Naive thymus-derived CD8-positive, alpha-beta T cell (primary cell): ENCODE measurements at regions not wholly inside any gene's neighbourhood (a gene's known extent, or its start where the extent isn't known, plus 50 kb on each side); places are given as distances from the start of the nearest gene placed in this dataset.

Experiments used
- ATAC-seq, 2 donors: fragments of 150-1000 bp; cut with Tn5 transposase in 1 of 2; sonication (Bioruptor Pico), chemical (Tn5 transposase) in 1 of 2; 1 replicate in 1 of 2; 2 replicates in 1 of 2; pipeline ENCODE4 v1.10.0; 2021; ENCODE audit warnings: mild to moderate bottlenecking in 2 of 2, moderate library complexity in 2 of 2
- POLR2A ChIA-PET: fragments of 350-600 bp; sonication (Branson Sonifier 250); formaldehyde crosslinking; loops from one replicate; lab custom pipeline; 2021; ENCODE audit warnings: antibody characterized with exemption; lab: Charles Lee
- DNase-seq, 10 donors: peaks; one replicate each; pipeline versions ENCODE4 v3.0.0 to v3.0.0-alpha.2; 2020 to 2022
- H3K27ac Mint-ChIP-seq, 10 donors: one replicate each; pipeline ENCODE4 v1.8.0; 2020 to 2022; ENCODE audit warnings: mild to moderate bottlenecking in 10 of 10, mixed read lengths in 10 of 10, moderate library complexity in 4 of 10, inconsistent platforms in 1 of 10
- H3K27me3 Mint-ChIP-seq, 5 donors: one replicate each; pipeline ENCODE4 v1.8.0; 2021 to 2022; ENCODE audit warnings: mixed read lengths in 5 of 5
- H3K36me3 Mint-ChIP-seq, 3 donors: one replicate each; pipeline ENCODE4 v1.8.0; 2020 to 2022; ENCODE audit warnings: mixed read lengths in 3 of 3, mild to moderate bottlenecking in 2 of 3, inconsistent platforms in 1 of 3
- H3K4me1 Mint-ChIP-seq, 4 donors: one replicate each; pipeline ENCODE4 v1.8.0; 2021 to 2022; ENCODE audit warnings: mixed read lengths in 4 of 4
- H3K4me3 Mint-ChIP-seq, 10 donors: one replicate each; pipeline ENCODE4 v1.8.0; 2020 to 2022; ENCODE audit warnings: mild to moderate bottlenecking in 10 of 10, mixed read lengths in 10 of 10, moderate library complexity in 6 of 10, inconsistent platforms in 1 of 10
- H3K9me3 Mint-ChIP-seq, 9 donors: one replicate each; pipeline ENCODE4 v1.8.0; 2020 to 2022; ENCODE audit warnings: mixed read lengths in 9 of 9, mild to moderate bottlenecking in 3 of 9, inconsistent platforms in 1 of 9, moderate library complexity in 1 of 9

- no peaks in the 10 kb centered on the region for H3K27me3 Mint-ChIP-seq
- POLR2A ChIA-PET, result interaction anchor here (0.5 to 5.7 kb wide), 27 partner anchors 9 to 1009 kb away, joined by 3 to 57 read pairs (median 5); partner anchors contain the start of gene STK17B
- peaks cover 0 to 2% (median 0%) of the 10 kb centered on the region in 3 donors for H3K36me3 Mint-ChIP-seq
These were observed 68.5 kb upstream of the STK17B start for GRCh38 chr2:196239622-196240587.

DNA sequence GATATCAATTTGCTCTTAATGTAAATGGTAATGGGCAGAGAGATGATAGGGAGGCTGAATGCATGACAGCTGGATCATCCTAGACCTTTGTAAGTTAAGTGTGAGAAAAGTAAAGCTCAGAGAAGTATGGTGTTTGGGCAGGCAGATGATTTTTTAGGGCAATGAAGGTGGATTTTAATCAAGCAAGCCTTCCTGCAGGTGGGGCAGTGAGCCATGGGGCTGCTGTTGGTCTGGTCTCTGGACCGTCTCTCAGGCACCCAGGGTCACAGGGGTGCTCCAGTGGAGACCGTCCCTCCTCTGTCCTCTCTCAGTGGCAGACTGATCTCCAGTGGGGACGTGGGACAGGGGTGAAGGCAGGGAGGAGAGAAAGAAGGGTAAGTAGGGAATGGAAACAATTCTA lies 69.8 kb upstream of the STK17B start:
- no peak for ATAC-seq
- H3K36me3 Mint-ChIP-seq, result peaks cover 0 to 2% (median 0%) of the 10 kb centered on the region in 3 donors
- H3K9me3 Mint-ChIP-seq, result no peaks in the 10 kb centered on the region
- peak overlapping the region; percentile 89 to 99 (median 97) for H3K27ac Mint-ChIP-seq
- peaks cover 44 to 89% (median 86%) of the 10 kb centered on the region in 4 donors for H3K4me1 Mint-ChIP-seq
- DNase-seq, result no peak
- POLR2A ChIA-PET, result interaction anchor here (0.7 to 5.7 kb wide), 14 partner anchors 13 to 74 kb away, joined by 3 to 57 read pairs (median 6); partner anchors contain the start of gene STK17B
- H3K4me3 Mint-ChIP-seq, result peak overlapping the region; percentile 16 to 76 (median 50)
- no peaks in the 10 kb centered on the region for H3K27me3 Mint-ChIP-seq

More at GRCh38 chr2:196239622-196240587, 68.5 kb upstream of the STK17B start:
- H3K4me1 Mint-ChIP-seq, result peaks cover 36 to 88% (median 78%) of the 10 kb centered on the region in 4 donors
- peak; percentile 79 to 88 for ATAC-seq
- peak; percentile 36 to 92 (median 82) for DNase-seq
- H3K27ac Mint-ChIP-seq, result peak overlapping the region; percentile 90 to 99 (median 97)
- no peaks in the 10 kb centered on the region for H3K9me3 Mint-ChIP-seq
- peak overlapping the region; percentile 60 to 89 (median 76) for H3K4me3 Mint-ChIP-seq

DNA sequence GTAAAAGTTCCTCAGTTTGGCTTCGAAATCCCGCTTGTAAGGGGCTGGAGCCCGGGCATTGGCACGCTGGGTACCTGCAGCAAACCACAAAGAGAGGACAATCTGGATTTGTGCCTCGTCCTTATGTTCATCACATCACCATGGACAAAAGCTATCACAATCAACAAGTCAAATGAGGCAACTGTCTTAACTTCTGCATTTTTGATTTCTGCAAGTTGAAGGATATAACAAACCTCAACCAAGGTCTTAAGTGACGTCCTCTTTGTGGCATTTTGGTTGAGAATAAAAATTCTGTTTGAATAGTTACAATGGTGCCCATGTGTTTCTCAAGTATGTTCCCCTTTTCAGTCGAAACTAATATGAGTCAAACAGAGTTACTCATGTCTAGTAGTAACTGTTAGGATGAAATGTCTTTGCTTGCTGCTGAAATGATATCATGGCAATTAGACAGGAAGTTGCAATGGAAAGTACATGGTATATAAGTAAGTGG lies 70.8 kb upstream of the STK17B start:
- H3K27ac Mint-ChIP-seq, result peak overlapping the region; percentile 93 to 99 (median 98)
- peaks cover 0 to 2% (median 0%) of the 10 kb centered on the region in 3 donors for H3K36me3 Mint-ChIP-seq
- peak in 4 of 10 donors; percentile 51 to 80 (median 66) for DNase-seq
- H3K4me3 Mint-ChIP-seq, result peak overlapping the region in 9 of 10 donors; percentile 31 to 82 (median 76)
- no peaks in the 10 kb centered on the region for H3K27me3 Mint-ChIP-seq
- no peaks in the 10 kb centered on the region for H3K9me3 Mint-ChIP-seq
- POLR2A ChIA-PET, result interaction anchor here (0.6 to 5.7 kb wide), 14 partner anchors 14 to 90 kb away, joined by 3 to 57 read pairs (median 5); partner anchors contain the start of gene STK17B
- ATAC-seq, result peak; percentile 72 to 76
- H3K4me1 Mint-ChIP-seq, result peaks cover 42 to 84% (median 77%) of the 10 kb centered on the region in 4 donors

DNA sequence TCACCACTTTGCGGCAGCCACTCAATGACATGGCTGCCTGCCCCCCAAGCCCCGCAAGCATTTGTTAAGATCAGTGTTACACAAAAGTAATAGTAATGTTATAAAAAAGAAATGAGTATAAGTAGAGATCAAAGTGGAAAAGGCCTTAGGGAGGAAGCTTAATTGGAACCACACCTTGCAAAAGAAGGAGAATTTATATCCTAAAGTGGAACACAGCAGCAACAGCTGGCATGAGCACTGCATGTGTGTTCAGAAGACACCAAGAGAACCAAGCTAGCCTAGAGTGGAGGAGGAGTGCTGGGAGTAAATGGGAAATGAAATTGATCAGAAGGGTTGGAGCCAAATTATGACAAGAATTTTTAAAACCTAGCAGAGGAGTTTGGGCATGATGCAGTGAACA lies 73.1 kb upstream of the STK17B start:
- no peak overlapping the region for H3K4me3 Mint-ChIP-seq
- H3K27me3 Mint-ChIP-seq, result no peaks in the 10 kb centered on the region
- ATAC-seq (no peak), DNase-seq (no peak)
- H3K9me3 Mint-ChIP-seq, result no peaks in the 10 kb centered on the region
- POLR2A ChIA-PET, result interaction anchor here (0.9 to 1.1 kb wide), 2 partner anchors 10 to 73 kb away, joined by 3 to 5 read pairs; partner anchors contain the start of gene STK17B
- no peaks in the 10 kb centered on the region for H3K36me3 Mint-ChIP-seq
- H3K4me1 Mint-ChIP-seq, result peaks cover 42 to 84% (median 75%) of the 10 kb centered on the region in 4 donors
- H3K27ac Mint-ChIP-seq, result peak overlapping the region in 7 of 10 donors; percentile 0 to 39 (median 18)

- no peak for ATAC-seq
- POLR2A ChIA-PET, result interaction anchor here (1.0 to 1.1 kb wide), 2 partner anchors 10 to 11 kb away, joined by 4 to 5 read pairs; no protein-coding TSS in a partner anchor
- H3K27ac Mint-ChIP-seq, result peak overlapping the region in 4 of 10 donors; percentile 0 to 39 (median 10)
- no peaks in the 10 kb centered on the region for H3K36me3 Mint-ChIP-seq
- no peaks in the 10 kb centered on the region for H3K27me3 Mint-ChIP-seq
- H3K9me3 Mint-ChIP-seq, result no peaks in the 10 kb centered on the region
- no peak for DNase-seq
- H3K4me3 Mint-ChIP-seq, result no peak overlapping the region
- H3K4me1 Mint-ChIP-seq, result peaks cover 41 to 84% (median 74%) of the 10 kb centered on the region in 4 donors
These were observed 73.6 kb upstream of the STK17B start for GRCh38 chr2:196244966-196245365.

DNA sequence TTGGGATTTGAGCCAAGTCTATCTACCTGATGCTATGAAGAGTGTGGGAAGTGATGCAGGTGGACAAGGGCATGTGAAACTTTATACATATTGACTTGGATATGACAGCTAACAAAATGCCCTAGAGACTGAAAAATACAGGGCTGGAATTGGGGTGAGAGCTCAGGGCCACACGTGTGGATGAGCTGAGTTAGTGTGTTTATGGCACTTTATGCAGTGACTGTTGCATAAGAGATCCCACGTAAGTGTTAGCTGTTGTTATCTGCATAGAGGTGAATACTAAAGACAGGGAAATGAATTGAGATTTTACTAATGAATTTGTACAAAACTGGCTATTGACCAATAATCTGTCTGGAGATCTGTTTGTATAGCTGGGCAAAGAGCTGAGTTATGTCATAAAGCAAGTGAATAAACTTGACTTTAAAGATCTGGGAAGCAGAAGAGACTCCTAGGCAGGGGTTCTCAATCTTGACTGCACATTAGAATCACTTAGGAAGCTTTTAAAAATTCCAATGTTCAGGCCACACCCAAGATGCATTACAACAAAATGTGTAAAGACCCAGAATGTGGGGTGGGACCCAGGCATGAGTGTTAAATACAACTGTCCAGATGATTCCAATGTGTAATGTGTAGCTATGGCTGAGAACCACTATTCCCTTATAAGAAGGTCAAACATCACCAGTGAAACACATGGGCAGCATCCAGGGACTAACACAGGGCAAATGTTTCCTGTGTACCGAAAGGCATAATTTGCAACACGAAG lies 74.2 kb upstream of the STK17B start:
- ATAC-seq, result no peak
- H3K36me3 Mint-ChIP-seq, result no peaks in the 10 kb centered on the region
- peak overlapping the region in 4 of 10 donors; percentile 2 to 88 (median 50) for H3K27ac Mint-ChIP-seq
- no peak overlapping the region for H3K4me3 Mint-ChIP-seq
- POLR2A ChIA-PET, result interaction anchor here (1.0 to 1.1 kb wide), 2 partner anchors 9 to 11 kb away, joined by 4 to 5 read pairs; no protein-coding TSS in a partner anchor
- no peaks in the 10 kb centered on the region for H3K9me3 Mint-ChIP-seq
- no peak for DNase-seq
- peaks cover 44 to 85% (median 75%) of the 10 kb centered on the region in 4 donors for H3K4me1 Mint-ChIP-seq
- no peaks in the 10 kb centered on the region for H3K27me3 Mint-ChIP-seq

DNA sequence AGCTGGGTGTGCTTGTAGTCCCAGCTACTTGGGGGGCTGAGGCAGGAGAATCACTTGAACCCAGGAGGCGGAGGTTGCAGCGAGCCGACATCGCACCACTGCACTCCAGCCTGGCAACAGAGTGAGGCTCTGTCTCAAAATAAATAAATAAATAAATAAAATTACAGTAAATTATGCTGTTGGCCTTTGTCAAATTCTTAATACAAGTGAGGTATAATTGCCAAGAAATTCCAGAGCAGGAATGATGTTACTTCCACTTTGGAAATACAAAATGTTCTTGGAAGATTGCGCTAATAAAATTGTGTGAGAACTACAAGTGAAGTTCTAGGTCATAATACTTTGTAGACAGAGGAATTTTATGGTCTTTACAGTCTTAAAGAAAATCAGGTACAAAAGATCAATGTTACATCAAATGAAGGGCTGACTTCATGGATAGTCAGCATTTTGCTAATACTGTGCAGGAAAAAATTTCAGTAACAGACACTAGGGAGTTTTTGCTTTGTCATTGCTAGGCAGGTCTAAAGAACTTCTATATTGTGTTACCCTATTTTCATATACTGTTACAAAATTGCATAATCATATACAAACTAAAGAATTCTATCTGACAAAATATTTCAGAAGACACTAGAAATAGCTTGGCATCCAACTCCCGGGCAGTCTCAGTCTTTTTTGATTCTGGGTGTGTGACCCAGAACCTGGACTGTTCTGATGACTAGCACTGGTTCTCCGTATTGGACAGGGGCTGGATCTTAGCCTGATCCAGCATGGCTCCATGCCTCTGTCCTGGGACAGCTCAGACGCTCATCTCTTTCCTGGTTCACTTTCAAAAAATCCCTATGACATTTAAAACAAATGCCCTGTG lies 76.0 kb upstream of the STK17B start:
- peaks cover 0 to 15% (median 0%) of the 10 kb centered on the region in 9 donors for H3K9me3 Mint-ChIP-seq
- DNase-seq (no peak), ATAC-seq (no peak)
- no peaks in the 10 kb centered on the region for H3K36me3 Mint-ChIP-seq
- POLR2A ChIA-PET, result interaction anchor here (1.0 to 2.6 kb wide), 5 partner anchors 7 to 76 kb away, joined by 3 to 7 read pairs (median 4); partner anchors contain the start of gene STK17B
- no peaks in the 10 kb centered on the region for H3K27me3 Mint-ChIP-seq
- peak overlapping the region in 8 of 10 donors; percentile 49 to 89 (median 82) for H3K27ac Mint-ChIP-seq
- no peak overlapping the region for H3K4me3 Mint-ChIP-seq
- H3K4me1 Mint-ChIP-seq, result peaks cover 44 to 81% (median 74%) of the 10 kb centered on the region in 4 donors

GRCh38 chr2:196247976-196248280 lies 76.5 kb upstream of the STK17B start:
- Mint-ChIP-seq H3K27ac (peak overlapping the region; percentile 28 to 89 (median 80)), H3K4me3 (peak overlapping the region in 1 of 10 donors; percentile 41), H3K9me3 (peaks cover 0 to 21% (median 0%) of the 10 kb centered on the region in 9 donors), H3K27me3 (no peaks in the 10 kb centered on the region), H3K4me1 (peaks cover 49 to 82% (median 75%) of the 10 kb centered on the region in 4 donors), H3K36me3 (no peaks in the 10 kb centered on the region)
- DNase-seq (no peak), ATAC-seq (no peak)
- POLR2A ChIA-PET, result interaction anchor here (0.8 to 2.6 kb wide), 11 partner anchors 8 to 77 kb away, joined by 3 to 7 read pairs (median 5); partner anchors contain the start of gene STK17B

- Mint-ChIP-seq H3K9me3 (peaks cover 0 to 22% (median 0%) of the 10 kb centered on the region in 9 donors), H3K4me1 (peaks cover 54 to 88% (median 80%) of the 10 kb centered on the region in 4 donors), H3K27me3 (no peaks in the 10 kb centered on the region), H3K4me3 (peak overlapping the region in 7 of 10 donors; percentile 1 to 46 (median 17)), H3K27ac (peak overlapping the region; percentile 28 to 89 (median 80)), H3K36me3 (no peaks in the 10 kb centered on the region)
- no peak for DNase-seq
- POLR2A ChIA-PET, result interaction anchor here (0.7 to 2.6 kb wide), 15 partner anchors 9 to 78 kb away, joined by 3 to 7 read pairs (median 4); partner anchors contain the start of gene STK17B
- ATAC-seq, result peak; percentile 34 to 43
These were observed 77.2 kb upstream of the STK17B start for GRCh38 chr2:196248467-196249094.

- Mint-ChIP-seq H3K36me3 (no peaks in the 10 kb centered on the region), H3K4me3 (peak overlapping the region in 2 of 10 donors; percentile 28 to 43), H3K4me1 (peaks cover 54 to 87% (median 84%) of the 10 kb centered on the region in 4 donors), H3K9me3 (peaks cover 0 to 22% (median 0%) of the 10 kb centered on the region in 9 donors), H3K27ac (peak overlapping the region in 4 of 10 donors; percentile 15 to 84 (median 76)), H3K27me3 (no peaks in the 10 kb centered on the region)
- POLR2A ChIA-PET, result interaction anchor here (0.7 to 2.6 kb wide), 11 partner anchors 9 to 78 kb away, joined by 3 to 7 read pairs (median 5); partner anchors contain the start of gene STK17B
- no peak for ATAC-seq
- DNase-seq, result no peak
These were observed 77.8 kb upstream of the STK17B start for GRCh38 chr2:196249171-196249570.
